HepG2 (cell line): ENCODE measurements at regions not wholly inside any gene's neighbourhood (a gene's known extent, or its start where the extent isn't known, plus 50 kb on each side); places are given as distances from the start of the nearest gene placed in this dataset.

ENCODE experiments used
- ATAC-seq: fragments of 200-7000 bp; cut with Tn5 transposase; 3 replicates; pipeline ENCODE4 v1.9.1; 2020; ENCODE audit warnings: mild to moderate bottlenecking, moderate library complexity
- BruUV-seq: library from RNA; stranded (reverse); fragments of 400-500 nt; replicated peaks from 2 replicates; lab custom pipeline; 2021; lab: Mats Ljungman, UMichigan
- CTCF ChIA-PET: fragments of 300-600 bp; formaldehyde crosslinking; extraction: SDS; loops from one replicate; lab custom pipeline; 2021; ENCODE audit warnings: low total read pairs, inconsistent platforms, low intra/inter-chr PET ratio; lab: Yijun Ruan, JAX
- POLR2A ChIA-PET: fragments of 350-600 bp; sonication (Branson Sonifier 250); formaldehyde crosslinking; loops from one replicate; lab custom pipeline; 2020; ENCODE audit warnings: antibody characterized with exemption, inconsistent platforms; lab: Yijun Ruan, JAX
- DNase-seq: peaks from one replicate; pipeline ENCODE4 v3.0.0-alpha.2; 2015; ENCODE audit warnings: low spot score
- FAIRE-seq: peaks from 3 replicates; lab custom pipeline; 2011; peaks lifted over from hg19 to GRCh38; lab: Jason Lieb, UNC
- H2AFZ ChIP-seq: one replicate; pipeline ENCODE4 v1.6.1; 2011; ENCODE audit warnings: low read length, inconsistent platforms
- H3K27ac ChIP-seq: fragments of 300-600 bp; 3 replicates; pipeline ENCODE4 v1.8.0; 2011; ENCODE audit warnings: mixed run types, mild to moderate bottlenecking, mixed read lengths, low read length, inconsistent platforms; ENCODE audit not compliant: insufficient read depth; ENCODE audit errors: extremely low read length
- H3K27me3 ChIP-seq, 2 experiments: fragments of 200-600 bp in 1 of 2; 2 replicates in 1 of 2; 3 replicates in 1 of 2; pipeline versions ENCODE4 v1.6.0 to v1.8.0; 2011; ENCODE audit warnings: low read length in 2 of 2, mild to moderate bottlenecking in 2 of 2, moderate library complexity in 2 of 2, inconsistent platforms in 1 of 2; ENCODE audit not compliant: insufficient read depth in 2 of 2, control insufficient read depth in 1 of 2
- H3K36me3 ChIP-seq, 2 experiments: fragments of 200-600 bp in 1 of 2; replicated peaks in 1 of 2; 2 replicates in 1 of 2; 3 replicates in 1 of 2; pipeline versions ENCODE4 v1.5.1 to v1.8.0; 2011; ENCODE audit warnings: low read length in 2 of 2, inconsistent platforms in 1 of 2; ENCODE audit not compliant: insufficient read depth in 2 of 2, control insufficient read depth in 1 of 2
- H3K4me1 ChIP-seq: 2 replicates; pipeline ENCODE4 v1.5.1; 2012; ENCODE audit warnings: low read length, inconsistent platforms; ENCODE audit not compliant: insufficient read depth
- H3K4me2 ChIP-seq: 2 replicates; pipeline ENCODE4 v1.6.0; 2011; ENCODE audit warnings: low read depth, low read length, inconsistent platforms
- H3K4me3 ChIP-seq, 3 experiments: fragments of 200-600 bp in 1 of 3; sonication (generic), shearing (Covaris generic) in 1 of 3; replicated peaks in 1 of 3; 2 replicates each; pipeline ENCODE4 v1.5.1; 2011 to 2016; ENCODE audit warnings: low read length in 3 of 3, inconsistent platforms in 2 of 3, low read depth in 2 of 3, mild to moderate bottlenecking in 2 of 3, control low read depth in 1 of 3, mixed read lengths in 1 of 3; ENCODE audit not compliant: insufficient read depth in 1 of 3
- H3K79me2 ChIP-seq: one replicate; pipeline ENCODE4 v1.6.1; 2011; ENCODE audit warnings: low read length, inconsistent platforms; ENCODE audit not compliant: insufficient read depth
- H3K9ac ChIP-seq: 2 replicates; pipeline ENCODE4 v1.6.0; 2011; ENCODE audit warnings: mild to moderate bottlenecking, low read depth, low read length, inconsistent platforms; ENCODE audit not compliant: insufficient read depth
- H3K9me3 ChIP-seq: 2 replicates; pipeline ENCODE4 v1.5.1; 2012; ENCODE audit warnings: mild to moderate bottlenecking, low read length
- H4K20me1 ChIP-seq: 2 replicates; pipeline ENCODE4 v1.6.0; 2011; ENCODE audit warnings: inconsistent platforms, mild to moderate bottlenecking, low read length, moderate library complexity; ENCODE audit not compliant: insufficient read depth
- AKAP8 ChIP-seq: sonication (generic); formaldehyde crosslinking; IDR thresholded peaks from 2 replicates; pipeline ENCODE4 v1.5.1; 2020; ENCODE audit warnings: mild to moderate bottlenecking, missing genetic modification reagents
- CHCHD3 ChIP-seq: sonication (generic); formaldehyde crosslinking; IDR thresholded peaks from 2 replicates; pipeline ENCODE4 v1.8.0; 2022; ENCODE audit warnings: mild to moderate bottlenecking, missing genetic modification reagents, moderate library complexity
- CHD2 ChIP-seq: IDR thresholded peaks from 2 replicates; pipeline ENCODE4 v1.6.1; 2011; ENCODE audit warnings: low read depth, low read length, improper control_type of control experiment
- KLF12 ChIP-seq: sonication (generic); formaldehyde crosslinking; IDR thresholded peaks from 2 replicates; pipeline ENCODE4 v1.4.0; 2020; ENCODE audit warnings: missing genetic modification reagents, borderline replicate concordance
- NFATC3 ChIP-seq: sonication (generic); formaldehyde crosslinking; IDR thresholded peaks from 2 replicates; pipeline ENCODE4 v1.5.1; 2020; ENCODE audit warnings: mild to moderate bottlenecking, missing genetic modification reagents
- REXO4 ChIP-seq: sonication (generic); formaldehyde crosslinking; IDR thresholded peaks from 2 replicates; pipeline ENCODE4 v1.8.0; 2022; ENCODE audit warnings: missing genetic modification reagents, mild to moderate bottlenecking, borderline replicate concordance
- SMARCC2 ChIP-seq: fragments of 450-650 bp; IDR thresholded peaks from 2 replicates; pipeline ENCODE4 v1.6.1; 2017; ENCODE audit warnings: antibody characterized with exemption, mild to moderate bottlenecking
- SMARCE1 ChIP-seq: fragments of 450-650 bp; IDR thresholded peaks from 2 replicates; pipeline ENCODE4 v1.6.1; 2017; ENCODE audit warnings: borderline replicate concordance
- SNRNP70 ChIP-seq: fragments of 200-400 bp; formaldehyde crosslinking; IDR thresholded peaks from 2 replicates; pipeline ENCODE4 v1.6.1; 2017; ENCODE audit warnings: mild to moderate bottlenecking, low read depth, low read length, moderate library complexity
- ZBTB21 ChIP-seq: sonication (generic); formaldehyde crosslinking; IDR thresholded peaks from 2 replicates; pipeline ENCODE4 v1.4.0; 2020; ENCODE audit warnings: missing genetic modification reagents
- ZNF362 ChIP-seq: sonication (generic); formaldehyde crosslinking; IDR thresholded peaks from 2 replicates; pipeline ENCODE4 v1.4.0; 2020; ENCODE audit warnings: missing genetic modification reagents, mild to moderate bottlenecking, borderline replicate concordance
- ZNF558 ChIP-seq: sonication (generic); formaldehyde crosslinking; IDR thresholded peaks from 2 replicates; pipeline ENCODE4 v1.9.0; 2022; ENCODE audit warnings: mild to moderate bottlenecking, missing genetic modification reagents, borderline replicate concordance
- ZNF563 ChIP-seq: sonication (generic); formaldehyde crosslinking; IDR thresholded peaks from 2 replicates; pipeline ENCODE4 v1.8.0; 2022; ENCODE audit warnings: mild to moderate bottlenecking, moderate library complexity, missing genetic modification reagents
- ZNF564 ChIP-seq: sonication (generic); formaldehyde crosslinking; IDR thresholded peaks from 2 replicates; pipeline ENCODE4 v1.8.1; 2023; ENCODE audit warnings: mild to moderate bottlenecking, missing genetic modification reagents
- ZNF746 ChIP-seq: sonication (generic); formaldehyde crosslinking; IDR thresholded peaks from 2 replicates; pipeline ENCODE4 v1.8.0; 2022; ENCODE audit warnings: mild to moderate bottlenecking, missing genetic modification reagents
- WGBS: methylation state at CpG from one replicate; pipeline ENCODE4 v1.1.6; 2017; ENCODE audit warnings: low lambda C conversion rate; 5-methylcytosine and 5-hydroxymethylcytosine counted together
- in situ Hi-C: cut with HindIII; loops from 2 replicates; pipeline ENCODE4 v1.10.0; 2017; ENCODE audit warnings: low pct_unique_long_range_greater_than_20kb; ENCODE audit not compliant: extremely low pct_ligation_motif_present
- intact Hi-C: fragments of 100-400 bp; cut with micrococcal nuclease; formaldehyde crosslinking; loops from one replicate; pipeline ENCODE4 v1.10.0; 2022; ENCODE audit not compliant: unreplicated experiment
- TF ChIP-seq, protein P1 (sequence below), 2 experiments: sonication (generic) in 1 of 2; formaldehyde crosslinking in 1 of 2; IDR thresholded peaks; 2 replicates each; pipeline versions ENCODE4 v1.6.1 to v1.9.0; 2014 to 2022; ENCODE audit warnings: antibody characterized with exemption in 1 of 2, borderline replicate concordance in 1 of 2, inconsistent platforms in 1 of 2, low read depth in 1 of 2, missing genetic modification reagents in 1 of 2

GRCh38 chr9:126239515-126239914 lies 87.1 kb upstream of the MVB12B start (continued):
- TF ChIP-seq, protein P1, sequence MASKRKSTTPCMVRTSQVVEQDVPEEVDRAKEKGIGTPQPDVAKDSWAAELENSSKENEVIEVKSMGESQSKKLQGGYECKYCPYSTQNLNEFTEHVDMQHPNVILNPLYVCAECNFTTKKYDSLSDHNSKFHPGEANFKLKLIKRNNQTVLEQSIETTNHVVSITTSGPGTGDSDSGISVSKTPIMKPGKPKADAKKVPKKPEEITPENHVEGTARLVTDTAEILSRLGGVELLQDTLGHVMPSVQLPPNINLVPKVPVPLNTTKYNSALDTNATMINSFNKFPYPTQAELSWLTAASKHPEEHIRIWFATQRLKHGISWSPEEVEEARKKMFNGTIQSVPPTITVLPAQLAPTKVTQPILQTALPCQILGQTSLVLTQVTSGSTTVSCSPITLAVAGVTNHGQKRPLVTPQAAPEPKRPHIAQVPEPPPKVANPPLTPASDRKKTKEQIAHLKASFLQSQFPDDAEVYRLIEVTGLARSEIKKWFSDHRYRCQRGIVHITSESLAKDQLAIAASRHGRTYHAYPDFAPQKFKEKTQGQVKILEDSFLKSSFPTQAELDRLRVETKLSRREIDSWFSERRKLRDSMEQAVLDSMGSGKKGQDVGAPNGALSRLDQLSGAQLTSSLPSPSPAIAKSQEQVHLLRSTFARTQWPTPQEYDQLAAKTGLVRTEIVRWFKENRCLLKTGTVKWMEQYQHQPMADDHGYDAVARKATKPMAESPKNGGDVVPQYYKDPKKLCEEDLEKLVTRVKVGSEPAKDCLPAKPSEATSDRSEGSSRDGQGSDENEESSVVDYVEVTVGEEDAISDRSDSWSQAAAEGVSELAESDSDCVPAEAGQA (IDR thresholded peaks at IDR 0.05; ENCODE audit: low read depth) = no peak
- TF ChIP-seq, protein P1 (CRISPR knock-in tag; IDR thresholded peaks at IDR 0.05; ENCODE audit: borderline replicate concordance) = no peak
- no peak for TF ChIP-seq SNRNP70
- no peak for TF ChIP-seq ZNF746 (CRISPR knock-in tag)
- TF ChIP-seq, all 625 proteins: peak for 0

- H3K4me2 ChIP-seq = no peak overlapping the region
- H3K4me3 ChIP-seq = no peak overlapping the region
- H3K36me3 ChIP-seq = no peaks in the 10 kb centered on the region
- no peaks in the 10 kb centered on the region for H4K20me1 ChIP-seq
- no peak for DNase-seq
- no peak for FAIRE-seq
- no peak overlapping the region for H2AFZ ChIP-seq
- intact Hi-C loops = no loop called here
- H3K27me3 ChIP-seq = peaks cover 4 to 22% of the 10 kb centered on the region in 2 experiments; a peak in 4 of 5 replicates
- H3K9ac ChIP-seq = no peak overlapping the region
- no peak overlapping the region for H3K27ac ChIP-seq
- no peaks in the 10 kb centered on the region for H3K79me2 ChIP-seq
- WGBS = 10% methylated on average over 1 of the region's 1 CpG
- no TSS peak for BruUV-seq
- in situ Hi-C loops = no loop called here
- POLR2A ChIA-PET = no interaction called here
- CTCF ChIA-PET = no interaction called here
- ATAC-seq = no peak
- H3K4me1 ChIP-seq = no peaks in the 10 kb centered on the region
- no peaks in the 10 kb centered on the region for H3K9me3 ChIP-seq
- TF ChIP-seq SMARCC2 = no peak
- TF ChIP-seq NFATC3 (CRISPR knock-in tag) = no peak
- no peak for TF ChIP-seq KLF12 (CRISPR knock-in tag)
- no peak for TF ChIP-seq CHCHD3 (CRISPR knock-in tag)
- no peak for TF ChIP-seq REXO4
- TF ChIP-seq ZBTB21 = no peak
- no peak for TF ChIP-seq ZNF362 (CRISPR knock-in tag)
- no peak for TF ChIP-seq AKAP8 (CRISPR knock-in tag)
- no peak for TF ChIP-seq ZNF558 (CRISPR knock-in tag)
- TF ChIP-seq ZNF564 (CRISPR knock-in tag) = no peak
- TF ChIP-seq ZNF563 (CRISPR knock-in tag) = no peak
- TF ChIP-seq SMARCE1 = no peak
- no peak for TF ChIP-seq CHD2
Observed at GRCh38 chr9:126240835-126241234, 85.8 kb upstream of the MVB12B start.
